Endodermal cell (in vitro differentiated cells): ENCODE measurements at regions not wholly inside any gene's neighbourhood (a gene's known extent, or its start where the extent isn't known, plus 50 kb on each side); places are given as distances from the start of the nearest gene placed in this dataset.

Experiments used
- DNase-seq: peaks from one replicate; pipeline ENCODE4 v3.0.0-alpha.2; 2017
- H3K27ac ChIP-seq: 2 replicates; pipeline ENCODE4 v1.5.1; 2013; ENCODE audit warnings: mild to moderate bottlenecking, low read depth, low read length, moderate library complexity
- H3K27me3 ChIP-seq: 2 replicates; pipeline ENCODE4 v1.6.1; 2013; ENCODE audit warnings: mild to moderate bottlenecking, low read length, moderate library complexity; ENCODE audit not compliant: insufficient read depth, control insufficient read depth, poor library complexity, severe bottlenecking
- H3K36me3 ChIP-seq: 2 replicates; pipeline ENCODE4 v1.7.0; 2013; ENCODE audit warnings: mild to moderate bottlenecking, low read length, moderate library complexity; ENCODE audit not compliant: control insufficient read depth, insufficient read depth
- H3K4me1 ChIP-seq: one replicate; pipeline ENCODE4 v1.7.0; 2013; ENCODE audit warnings: low read length; ENCODE audit not compliant: control insufficient read depth, insufficient read depth
- H3K4me3 ChIP-seq: 2 replicates; pipeline ENCODE4 v1.5.1; 2013; ENCODE audit warnings: mild to moderate bottlenecking, low read length, moderate library complexity
- H3K9ac ChIP-seq: 2 replicates; pipeline ENCODE4 v1.6.1; 2013; ENCODE audit warnings: mild to moderate bottlenecking, low read length, moderate library complexity; ENCODE audit not compliant: poor library complexity, severe bottlenecking; ENCODE audit errors: extremely low read depth
- H3K9me3 ChIP-seq: 2 replicates; pipeline ENCODE4 v1.6.1; 2013; ENCODE audit warnings: mild to moderate bottlenecking, low read length, moderate library complexity; ENCODE audit not compliant: control insufficient read depth
- H3K27ac Mint-ChIP-seq: 2 replicates; pipeline ENCODE4 v1.8.0; 2020; ENCODE audit warnings: mixed read lengths
- H3K27me3 Mint-ChIP-seq: 2 replicates; pipeline ENCODE4 v1.8.0; 2021; ENCODE audit warnings: mild to moderate bottlenecking, mixed read lengths; ENCODE audit not compliant: insufficient read depth
- H3K36me3 Mint-ChIP-seq: 2 replicates; pipeline ENCODE4 v1.8.0; 2020; ENCODE audit warnings: low read depth, mixed read lengths
- H3K4me1 Mint-ChIP-seq: 2 replicates; pipeline ENCODE4 v1.8.0; 2020; ENCODE audit warnings: mixed read lengths
- H3K4me3 Mint-ChIP-seq: 2 replicates; pipeline ENCODE4 v1.8.0; 2020; ENCODE audit warnings: mild to moderate bottlenecking, moderate library complexity, mixed read lengths
- H3K9me3 Mint-ChIP-seq: 2 replicates; pipeline ENCODE4 v1.8.0; 2020; ENCODE audit warnings: mild to moderate bottlenecking, mixed read lengths
- WGBS, 2 experiments: methylation state at CpG; one replicate each; pipeline versions ENCODE4 v1.1.5 to v1.1.7; 2013; ENCODE audit warnings: missing lambda C conversion rate in 2 of 2, mixed read lengths in 1 of 2; ENCODE audit not compliant: insufficient coverage in 1 of 2, insufficient read length in 1 of 2; 5-methylcytosine and 5-hydroxymethylcytosine counted together
- TF ChIP-seq, protein P1 (sequence below): fragments of 200-600 bp; sonication (generic); conservative IDR thresholded peaks from 2 replicates; pipeline ENCODE4 v1.5.0; 2021; ENCODE audit warnings: antibody characterized with exemption, mild to moderate bottlenecking

DNA sequence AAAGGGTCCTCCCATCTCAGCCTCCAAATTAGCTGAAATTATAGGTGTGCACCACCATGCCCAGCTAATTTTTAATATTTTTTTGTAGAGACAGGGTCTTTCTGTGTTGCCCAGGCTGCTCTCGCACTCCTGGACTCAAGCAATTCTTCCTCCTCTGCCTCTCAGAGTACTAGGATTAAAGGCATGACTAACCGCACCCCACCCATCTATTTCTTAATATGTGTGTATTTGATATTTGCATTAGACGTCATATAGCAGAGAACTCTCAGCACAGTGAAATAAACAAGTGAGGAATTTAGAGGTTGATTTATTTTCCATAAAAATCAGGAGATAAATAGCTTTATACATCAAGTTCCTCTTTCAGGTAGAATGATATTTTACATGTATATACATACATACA lies 213.5 kb downstream of the FSIP2 start:
- Histone ChIP-seq H3K9me3 (no peaks in the 10 kb centered on the region), H3K9ac (no peak overlapping the region), H3K4me1 (no peaks in the 10 kb centered on the region), H3K4me3 (no peak overlapping the region), H3K27ac (no peak overlapping the region), H3K27me3 (no peaks in the 10 kb centered on the region), H3K36me3 (no peaks in the 10 kb centered on the region)
- Mint-ChIP-seq H3K9me3 (no peaks in the 10 kb centered on the region), H3K4me1 (no peaks in the 10 kb centered on the region), H3K27ac (no peak overlapping the region), H3K4me3 (no peak overlapping the region), H3K27me3 (no peaks in the 10 kb centered on the region), H3K36me3 (no peaks in the 10 kb centered on the region)
- 67 to 96% methylated on average over 1 to 3 of the region's 3 CpGs for WGBS, 2 experiments
- TF ChIP-seq, protein P1, sequence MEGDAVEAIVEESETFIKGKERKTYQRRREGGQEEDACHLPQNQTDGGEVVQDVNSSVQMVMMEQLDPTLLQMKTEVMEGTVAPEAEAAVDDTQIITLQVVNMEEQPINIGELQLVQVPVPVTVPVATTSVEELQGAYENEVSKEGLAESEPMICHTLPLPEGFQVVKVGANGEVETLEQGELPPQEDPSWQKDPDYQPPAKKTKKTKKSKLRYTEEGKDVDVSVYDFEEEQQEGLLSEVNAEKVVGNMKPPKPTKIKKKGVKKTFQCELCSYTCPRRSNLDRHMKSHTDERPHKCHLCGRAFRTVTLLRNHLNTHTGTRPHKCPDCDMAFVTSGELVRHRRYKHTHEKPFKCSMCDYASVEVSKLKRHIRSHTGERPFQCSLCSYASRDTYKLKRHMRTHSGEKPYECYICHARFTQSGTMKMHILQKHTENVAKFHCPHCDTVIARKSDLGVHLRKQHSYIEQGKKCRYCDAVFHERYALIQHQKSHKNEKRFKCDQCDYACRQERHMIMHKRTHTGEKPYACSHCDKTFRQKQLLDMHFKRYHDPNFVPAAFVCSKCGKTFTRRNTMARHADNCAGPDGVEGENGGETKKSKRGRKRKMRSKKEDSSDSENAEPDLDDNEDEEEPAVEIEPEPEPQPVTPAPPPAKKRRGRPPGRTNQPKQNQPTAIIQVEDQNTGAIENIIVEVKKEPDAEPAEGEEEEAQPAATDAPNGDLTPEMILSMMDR: no peak
- DNase-seq: no peak

DNA sequence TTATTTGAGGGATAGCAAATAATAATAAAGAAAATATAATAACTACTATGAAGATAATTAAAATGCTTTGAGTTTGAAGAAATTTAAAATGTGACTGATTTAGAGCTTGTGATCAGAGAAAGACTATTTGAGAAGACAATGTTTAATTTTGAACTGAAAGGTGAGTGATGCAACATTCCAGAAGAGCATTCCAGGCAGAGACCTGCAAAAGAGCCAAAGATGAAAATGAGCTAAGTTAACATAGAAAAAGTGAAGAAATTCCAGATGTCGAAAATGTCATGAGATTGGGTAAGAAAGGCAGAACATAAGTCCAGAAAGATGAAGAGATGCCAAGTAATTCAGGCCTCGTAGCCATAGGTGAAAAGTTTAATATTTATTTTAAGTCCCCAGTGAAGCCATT lies 215.8 kb downstream of the FSIP2 start:
- H3K9me3 Mint-ChIP-seq: no peaks in the 10 kb centered on the region
- H3K27me3 Mint-ChIP-seq: no peaks in the 10 kb centered on the region
- no peak overlapping the region for H3K9ac ChIP-seq
- H3K27ac Mint-ChIP-seq: no peak overlapping the region
- DNase-seq: no peak
- no peaks in the 10 kb centered on the region for H3K36me3 Mint-ChIP-seq
- TF ChIP-seq, protein P1: no peak
- no peaks in the 10 kb centered on the region for H3K9me3 ChIP-seq
- no peaks in the 10 kb centered on the region for H3K36me3 ChIP-seq
- H3K27me3 ChIP-seq: no peaks in the 10 kb centered on the region
- H3K4me3 ChIP-seq: no peak overlapping the region
- H3K27ac ChIP-seq: no peak overlapping the region
- H3K4me1 Mint-ChIP-seq: no peaks in the 10 kb centered on the region
- WGBS, 2 experiments: 90 to 92% methylated on average over 2 of the region's 2 CpGs
- no peak overlapping the region for H3K4me3 Mint-ChIP-seq
- no peaks in the 10 kb centered on the region for H3K4me1 ChIP-seq

DNA sequence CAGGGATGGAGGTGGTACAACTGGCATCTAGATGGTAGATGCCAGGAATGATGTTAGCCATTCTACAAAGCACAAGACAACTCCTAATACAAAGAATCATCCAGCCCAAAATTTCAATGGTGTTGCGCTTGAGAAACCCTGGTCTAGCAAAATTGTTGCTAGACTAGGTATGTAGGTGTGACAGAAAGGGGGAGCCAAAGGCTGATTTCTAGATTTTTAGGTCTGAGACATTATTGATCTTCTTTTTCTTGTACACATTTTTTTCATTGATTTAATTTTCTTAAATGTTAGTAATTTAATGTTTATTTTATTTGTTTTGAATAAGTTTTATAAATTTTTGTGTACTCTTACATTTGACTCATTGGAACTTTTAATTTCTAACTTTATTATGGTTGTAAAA lies 216.4 kb downstream of the FSIP2 start:
- no peak overlapping the region for H3K27ac ChIP-seq
- H3K9ac ChIP-seq: no peak overlapping the region
- H3K36me3 ChIP-seq: no peaks in the 10 kb centered on the region
- Mint-ChIP-seq H3K4me3 (no peak overlapping the region), H3K9me3 (peaks cover 3% of the 10 kb centered on the region), H3K27me3 (no peaks in the 10 kb centered on the region), H3K27ac (no peak overlapping the region), H3K4me1 (no peaks in the 10 kb centered on the region), H3K36me3 (no peaks in the 10 kb centered on the region)
- H3K4me3 ChIP-seq: no peak overlapping the region
- no peak for DNase-seq
- H3K4me1 ChIP-seq: no peaks in the 10 kb centered on the region
- H3K27me3 ChIP-seq: no peaks in the 10 kb centered on the region
- TF ChIP-seq, protein P1: peak; percentile 53
- WGBS, 2 experiments: 100% methylated on average over 1 of the region's 1 CpG; no CpG with 5 or more reads in 1 of the 2 experiments
- peaks cover 6% of the 10 kb centered on the region for H3K9me3 ChIP-seq
